ENCODE measurements at regions not wholly inside any gene's neighbourhood (a gene's known extent, or its start where the extent isn't known, plus 50 kb on each side); places are given as distances from the start of the nearest gene placed in this dataset.
A peak's percentile ranks its signal among the peaks of the same experiment; 100 is the strongest.

GRCh38 chr3:73796382-73796781 lies 171.6 kb upstream of the PDZRN3 start:
- Mint-ChIP-seq H3K27ac (no peak overlapping the region), H3K4me1 (no peaks in the 10 kb centered on the region), H3K9me3 (peaks cover 4% of the 10 kb centered on the region), H3K4me3 (no peak overlapping the region), H3K27me3 (no peaks in the 10 kb centered on the region), H3K36me3 (no peaks in the 10 kb centered on the region)
- no peak for ATAC-seq

GRCh38 chr3:73791356-73791755 lies 166.6 kb upstream of the PDZRN3 start:
- H3K4me1 Mint-ChIP-seq = no peaks in the 10 kb centered on the region
- no peaks in the 10 kb centered on the region for H3K27me3 Mint-ChIP-seq
- peaks cover 4% of the 10 kb centered on the region for H3K9me3 Mint-ChIP-seq

GRCh38 chr3:73789825-73790444 lies 165.2 kb upstream of the PDZRN3 start:
- Mint-ChIP-seq H3K27me3 (no peaks in the 10 kb centered on the region), H3K27ac (no peak overlapping the region), H3K9me3 (peaks cover 7% of the 10 kb centered on the region), H3K4me1 (no peaks in the 10 kb centered on the region), H3K4me3 (no peak overlapping the region), H3K36me3 (no peaks in the 10 kb centered on the region)
- no peak for ATAC-seq

More at GRCh38 chr3:73791356-73791755, 166.6 kb upstream of the PDZRN3 start:
- no peaks in the 10 kb centered on the region for H3K36me3 Mint-ChIP-seq
- no peak overlapping the region for H3K27ac Mint-ChIP-seq
- H3K4me3 Mint-ChIP-seq = no peak overlapping the region
- ATAC-seq = no peak

GRCh38 chr3:73787620-73788019 lies 162.9 kb upstream of the PDZRN3 start:
- Mint-ChIP-seq H3K27ac (no peak overlapping the region), H3K27me3 (no peaks in the 10 kb centered on the region), H3K9me3 (peaks cover 3% of the 10 kb centered on the region), H3K4me3 (no peak overlapping the region), H3K4me1 (no peaks in the 10 kb centered on the region), H3K36me3 (no peaks in the 10 kb centered on the region)
- no peak for ATAC-seq

- Mint-ChIP-seq H3K4me3 (no peak overlapping the region), H3K4me1 (no peaks in the 10 kb centered on the region), H3K9me3 (peaks cover 3% of the 10 kb centered on the region), H3K36me3 (no peaks in the 10 kb centered on the region), H3K27me3 (no peaks in the 10 kb centered on the region), H3K27ac (no peak overlapping the region)
- ATAC-seq = no peak
Measured at GRCh38 chr3:73786998-73787397, 162.3 kb upstream of the PDZRN3 start.

- Mint-ChIP-seq H3K4me1 (no peaks in the 10 kb centered on the region), H3K27me3 (no peaks in the 10 kb centered on the region)
- peak; percentile 24 for ATAC-seq
Measured at GRCh38 chr3:73786321-73786807, 161.6 kb upstream of the PDZRN3 start.

GRCh38 chr3:73784686-73785392 lies 160.1 kb upstream of the PDZRN3 start:
- no peaks in the 10 kb centered on the region for H3K27me3 Mint-ChIP-seq
- peaks cover 3% of the 10 kb centered on the region for H3K9me3 Mint-ChIP-seq
- no peaks in the 10 kb centered on the region for H3K36me3 Mint-ChIP-seq
- no peaks in the 10 kb centered on the region for H3K4me1 Mint-ChIP-seq
- no peak for ATAC-seq
- no peak overlapping the region for H3K4me3 Mint-ChIP-seq
- no peak overlapping the region for H3K27ac Mint-ChIP-seq

More at GRCh38 chr3:73786321-73786807, 161.6 kb upstream of the PDZRN3 start:
- H3K9me3 Mint-ChIP-seq = peaks cover 3% of the 10 kb centered on the region
- H3K27ac Mint-ChIP-seq = no peak overlapping the region
- H3K4me3 Mint-ChIP-seq = no peak overlapping the region
- H3K36me3 Mint-ChIP-seq = no peaks in the 10 kb centered on the region

GRCh38 chr3:73783811-73784210 lies 159.1 kb upstream of the PDZRN3 start:
- Mint-ChIP-seq H3K4me3 (no peak overlapping the region), H3K27me3 (no peaks in the 10 kb centered on the region), H3K27ac (no peak overlapping the region), H3K9me3 (peaks cover 3% of the 10 kb centered on the region), H3K4me1 (no peaks in the 10 kb centered on the region), H3K36me3 (no peaks in the 10 kb centered on the region)
- ATAC-seq = no peak

GRCh38 chr3:73781541-73781940 lies 156.8 kb upstream of the PDZRN3 start:
- Mint-ChIP-seq H3K27ac (no peak overlapping the region), H3K36me3 (no peaks in the 10 kb centered on the region), H3K27me3 (no peaks in the 10 kb centered on the region), H3K9me3 (peaks cover 6% of the 10 kb centered on the region), H3K4me1 (no peaks in the 10 kb centered on the region), H3K4me3 (no peak overlapping the region)
- ATAC-seq = no peak

- Mint-ChIP-seq H3K9me3 (peaks cover 3% of the 10 kb centered on the region), H3K4me1 (no peaks in the 10 kb centered on the region), H3K27ac (no peak overlapping the region), H3K27me3 (no peaks in the 10 kb centered on the region), H3K4me3 (no peak overlapping the region), H3K36me3 (no peaks in the 10 kb centered on the region)
- no peak for ATAC-seq
Measured at GRCh38 chr3:73774645-73775044, 149.9 kb upstream of the PDZRN3 start.

GRCh38 chr3:73773233-73773632 lies 148.5 kb upstream of the PDZRN3 start:
- H3K27me3 Mint-ChIP-seq = no peaks in the 10 kb centered on the region
- ATAC-seq = no peak
- no peaks in the 10 kb centered on the region for H3K4me1 Mint-ChIP-seq
- H3K36me3 Mint-ChIP-seq = no peaks in the 10 kb centered on the region
- H3K27ac Mint-ChIP-seq = no peak overlapping the region
- H3K9me3 Mint-ChIP-seq = peaks cover 3% of the 10 kb centered on the region
- no peak overlapping the region for H3K4me3 Mint-ChIP-seq

GRCh38 chr3:73772076-73772886 lies 147.5 kb upstream of the PDZRN3 start:
- Mint-ChIP-seq H3K4me1 (no peaks in the 10 kb centered on the region), H3K27ac (no peak overlapping the region), H3K9me3 (peaks cover 6% of the 10 kb centered on the region), H3K4me3 (no peak overlapping the region), H3K36me3 (no peaks in the 10 kb centered on the region), H3K27me3 (no peaks in the 10 kb centered on the region)
- ATAC-seq = no peak

- Mint-ChIP-seq H3K4me3 (no peak overlapping the region), H3K36me3 (no peaks in the 10 kb centered on the region), H3K9me3 (peaks cover 7% of the 10 kb centered on the region), H3K27me3 (no peaks in the 10 kb centered on the region), H3K27ac (no peak overlapping the region), H3K4me1 (no peaks in the 10 kb centered on the region)
- ATAC-seq = no peak
Measured at GRCh38 chr3:73768524-73769308, 144.0 kb upstream of the PDZRN3 start.

- Mint-ChIP-seq H3K27ac (no peak overlapping the region), H3K9me3 (peaks cover 7% of the 10 kb centered on the region), H3K4me3 (no peak overlapping the region), H3K36me3 (no peaks in the 10 kb centered on the region), H3K4me1 (no peaks in the 10 kb centered on the region), H3K27me3 (no peaks in the 10 kb centered on the region)
- ATAC-seq = no peak
Measured at GRCh38 chr3:73766599-73767381, 142.0 kb upstream of the PDZRN3 start.
